Right lobe of liver (tissue), 6 donors: ENCODE measurements at regions not wholly inside any gene's neighbourhood (a gene's known extent, or its start where the extent isn't known, plus 50 kb on each side); places are given as distances from the start of the nearest gene placed in this dataset.
"Not testable (repeated sequence)": the region's sequence is repeated elsewhere in the genome, so short reads cannot be mapped to it uniquely, and the experiment has no call there.

ENCODE experiments used
- ATAC-seq, 4 donors: fragments of 200-7000 bp; cut with Tn5 transposase; one replicate each; pipeline ENCODE4 v1.9.1; 2020; ENCODE audit warnings: mild to moderate bottlenecking in 4 of 4, moderate library complexity in 4 of 4
- DNase-seq, 3 donors: peaks; one replicate each; pipeline ENCODE4 v3.0.0-alpha.2; 2020
- H3K27ac ChIP-seq, 3 donors: fragments of 200-600 bp; one replicate each; pipeline ENCODE4 v1.8.0; 2022
- H3K27me3 ChIP-seq, 2 donors: fragments of 200-600 bp; one replicate each; pipeline ENCODE4 v1.8.0; 2022
- H3K36me3 ChIP-seq, 4 donors: fragments of 200-600 bp; sonication (generic) in 1 of 4; one replicate each; pipeline versions ENCODE4 v1.5.1 to v1.8.0; 2017 to 2022; ENCODE audit warnings: control low read depth in 1 of 4
- H3K4me1 ChIP-seq, 4 donors: fragments of 200-600 bp; sonication (generic) in 1 of 4; one replicate each; pipeline versions ENCODE4 v1.5.1 to v1.8.0; 2017 to 2022; ENCODE audit warnings: control low read depth in 1 of 4
- H3K4me3 ChIP-seq, 3 donors: fragments of 200-600 bp; one replicate each; pipeline ENCODE4 v1.8.0; 2022
- H3K9me3 ChIP-seq, 4 donors: fragments of 200-600 bp; sonication (generic) in 1 of 4; one replicate each; pipeline versions ENCODE4 v1.5.1 to v1.8.0; 2017 to 2022; ENCODE audit warnings: control low read depth in 1 of 4
- POLR2A ChIP-seq: fragments of 450-650 bp; IDR thresholded peaks from one replicate; pipeline ENCODE4 v1.6.1; 2017; ENCODE audit warnings: antibody characterized with exemption, mild to moderate bottlenecking
- WGBS: methylation state at CpG from one replicate; pipeline ENCODE4 v1.1.6; 2018; ENCODE audit warnings: low coverage, low lambda C conversion rate; ENCODE audit not compliant: insufficient coverage; ENCODE audit errors: missing lambda C conversion rate; 5-methylcytosine and 5-hydroxymethylcytosine counted together
- intact Hi-C, 2 donors: fragments of 100-400 bp; cut with DNase I; formaldehyde crosslinking; loops; one replicate each; pipeline versions ENCODE4 v1.11.2 to v1.14.1; 2022
- TF ChIP-seq, protein P1 (sequence below), 4 donors: fragments of 200-600 bp in 3 of 4; fragments of 450-650 bp in 1 of 4; IDR thresholded peaks; one replicate each; pipeline versions ENCODE4 v1.5.1 to v1.8.0; 2016 to 2022; ENCODE audit warnings: antibody characterized with exemption in 4 of 4, mild to moderate bottlenecking in 2 of 4
- donor health status: DM: no; HTN: yes; CAD: no.
- donor health status: DM: no; HTN: no; CAD: no.
- donor health status: DM: no; HTN: no; CAD: no.
- donor health status: DM: no; HTN: yes; CAD: no.
- donor health status: DM: no; HTN: yes; CAD: no.

DNA sequence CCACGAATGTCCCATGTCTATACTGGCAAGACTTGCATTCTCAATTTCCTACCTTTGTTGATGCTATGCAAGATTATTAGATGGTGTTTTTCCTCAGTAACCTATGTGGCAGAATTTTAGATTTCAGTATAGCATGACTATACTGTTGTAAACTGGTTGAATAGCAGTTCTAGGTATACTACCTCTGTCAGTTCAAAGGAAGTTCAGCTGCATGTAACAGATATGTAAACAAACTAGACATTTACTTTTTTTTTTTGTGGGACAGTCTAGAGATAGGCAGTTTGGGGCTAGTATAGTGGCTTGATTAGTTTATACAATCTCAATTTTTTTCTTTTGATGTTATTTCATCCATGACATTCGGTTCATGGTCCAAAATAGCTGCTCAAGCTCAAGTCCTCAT is 97.6 kb upstream of the GRIN3A start:
- no peak overlapping the region for H3K4me3 ChIP-seq
- DNase-seq = no peak
- H3K27ac ChIP-seq = no peak overlapping the region
- no peak for ATAC-seq
- H3K4me1 ChIP-seq = no peaks in the 10 kb centered on the region
- H3K9me3 ChIP-seq = no peaks in the 10 kb centered on the region
- WGBS = 50% methylated on average over 1 of the region's 2 CpGs
- no peak for TF ChIP-seq POLR2A
- TF ChIP-seq, protein P1, sequence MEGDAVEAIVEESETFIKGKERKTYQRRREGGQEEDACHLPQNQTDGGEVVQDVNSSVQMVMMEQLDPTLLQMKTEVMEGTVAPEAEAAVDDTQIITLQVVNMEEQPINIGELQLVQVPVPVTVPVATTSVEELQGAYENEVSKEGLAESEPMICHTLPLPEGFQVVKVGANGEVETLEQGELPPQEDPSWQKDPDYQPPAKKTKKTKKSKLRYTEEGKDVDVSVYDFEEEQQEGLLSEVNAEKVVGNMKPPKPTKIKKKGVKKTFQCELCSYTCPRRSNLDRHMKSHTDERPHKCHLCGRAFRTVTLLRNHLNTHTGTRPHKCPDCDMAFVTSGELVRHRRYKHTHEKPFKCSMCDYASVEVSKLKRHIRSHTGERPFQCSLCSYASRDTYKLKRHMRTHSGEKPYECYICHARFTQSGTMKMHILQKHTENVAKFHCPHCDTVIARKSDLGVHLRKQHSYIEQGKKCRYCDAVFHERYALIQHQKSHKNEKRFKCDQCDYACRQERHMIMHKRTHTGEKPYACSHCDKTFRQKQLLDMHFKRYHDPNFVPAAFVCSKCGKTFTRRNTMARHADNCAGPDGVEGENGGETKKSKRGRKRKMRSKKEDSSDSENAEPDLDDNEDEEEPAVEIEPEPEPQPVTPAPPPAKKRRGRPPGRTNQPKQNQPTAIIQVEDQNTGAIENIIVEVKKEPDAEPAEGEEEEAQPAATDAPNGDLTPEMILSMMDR (IDR thresholded peaks at IDR 0.05) = no peak
- no peaks in the 10 kb centered on the region for H3K27me3 ChIP-seq
- intact Hi-C loops = no loop called here
- H3K36me3 ChIP-seq = no peaks in the 10 kb centered on the region

DNA sequence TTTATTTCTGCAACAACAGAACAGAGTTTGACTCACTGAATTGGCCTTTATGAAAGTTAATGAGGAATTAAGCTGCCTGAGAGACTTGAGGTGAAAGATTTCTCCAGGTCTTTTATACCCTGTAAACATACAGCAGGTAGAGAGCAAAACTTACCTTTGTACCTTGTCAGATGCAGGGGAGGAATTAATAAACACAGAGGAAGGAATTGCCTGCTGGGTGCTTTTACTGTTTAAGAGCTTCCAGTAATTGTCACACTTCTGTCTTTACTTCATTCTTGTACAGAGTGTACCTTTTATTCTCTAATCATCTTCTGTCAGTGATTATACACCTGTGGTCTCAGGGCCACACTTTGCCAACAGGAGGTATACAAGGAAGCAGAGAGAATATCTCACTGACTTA is 94.0 kb upstream of the GRIN3A start:
- Histone ChIP-seq H3K4me3 (no peak overlapping the region), H3K4me1 (no peaks in the 10 kb centered on the region), H3K36me3 (no peaks in the 10 kb centered on the region), H3K9me3 (no peaks in the 10 kb centered on the region), H3K27me3 (no peaks in the 10 kb centered on the region), H3K27ac (no peak overlapping the region)
- no peak for DNase-seq
- no peak for ATAC-seq
- intact Hi-C loops = no loop called here
- TF ChIP-seq, protein P1 (IDR thresholded peaks at IDR 0.05) = no peak
- TF ChIP-seq POLR2A = no peak

DNA sequence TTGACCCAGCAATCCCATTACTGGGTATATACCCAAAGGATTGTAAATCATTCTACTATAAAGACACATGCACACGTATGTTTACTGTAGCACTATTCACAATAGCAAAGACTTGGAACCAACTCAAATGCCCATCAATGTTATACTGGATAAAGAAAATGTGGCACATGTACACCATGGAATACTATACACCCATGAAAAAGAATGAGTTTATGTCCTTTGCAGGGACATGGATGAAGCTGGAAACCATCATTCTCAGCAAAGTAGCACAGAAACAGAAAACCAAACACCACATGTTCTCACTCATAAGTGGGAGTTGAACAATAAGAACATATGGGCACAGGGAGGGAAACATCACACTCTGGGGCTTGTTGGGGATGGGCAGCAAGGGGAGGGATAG is 83.0 kb upstream of the GRIN3A start:
- H3K36me3 ChIP-seq, ATAC-seq, H3K4me3 ChIP-seq, H3K9me3 ChIP-seq, DNase-seq, intact Hi-C loops, H3K27ac ChIP-seq, H3K27me3 ChIP-seq, H3K4me1 ChIP-seq: not testable (repeated sequence)
- WGBS = 100% methylated on average over 1 of the region's 1 CpG

DNA sequence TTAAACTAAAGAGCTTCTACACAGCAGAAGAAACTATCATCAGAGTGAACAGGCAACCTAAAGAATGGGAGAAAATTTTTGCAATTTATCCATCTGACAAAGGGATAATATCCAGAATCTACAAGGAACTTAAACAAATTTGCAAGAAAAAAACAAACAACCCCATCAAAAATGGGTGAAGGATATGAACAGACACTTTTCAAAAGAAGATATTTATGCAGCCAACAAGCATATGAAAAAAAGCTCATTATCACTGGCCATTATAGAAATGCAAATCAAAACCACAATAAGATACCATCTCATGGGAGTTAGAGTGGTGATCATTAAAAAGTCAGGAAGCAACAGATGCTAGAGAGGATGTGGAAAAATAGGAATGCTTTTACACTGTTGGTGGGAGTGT is 82.5 kb upstream of the GRIN3A start:
- not testable (repeated sequence) for H3K27ac ChIP-seq

DNA sequence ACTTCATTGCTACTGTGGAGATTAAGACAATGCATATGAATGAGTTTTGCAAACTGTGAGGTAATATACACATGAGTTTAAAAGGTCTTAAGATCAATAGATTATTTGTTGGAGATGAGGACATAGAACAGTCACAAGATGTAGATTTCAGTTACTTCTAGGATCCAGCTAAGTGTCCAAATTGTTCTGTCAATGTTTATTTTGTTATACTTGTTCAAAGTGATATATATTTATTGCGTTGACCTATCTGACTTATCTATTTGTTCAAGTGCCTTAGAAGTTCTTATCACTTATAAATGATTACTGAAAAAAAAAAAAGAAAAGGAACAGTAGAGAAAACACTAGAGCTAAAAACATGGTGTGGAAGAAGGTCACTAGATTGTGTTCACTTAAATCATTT is 75.6 kb upstream of the GRIN3A start:
- ATAC-seq (no peak), DNase-seq (no peak)
- Histone ChIP-seq H3K36me3 (no peaks in the 10 kb centered on the region), H3K9me3 (no peaks in the 10 kb centered on the region), H3K4me3 (no peak overlapping the region), H3K27me3 (no peaks in the 10 kb centered on the region), H3K4me1 (no peaks in the 10 kb centered on the region), H3K27ac (no peak overlapping the region)
- no peak for TF ChIP-seq POLR2A
- TF ChIP-seq, protein P1 (IDR thresholded peaks at IDR 0.05) = no peak
- intact Hi-C loops = no loop called here
- 92% methylated on average over 1 of the region's 1 CpG for whole genome bisulfite sequencing

More for the DNA sequence above, 82.5 kb upstream of the GRIN3A start:
- ATAC-seq, H3K9me3 ChIP-seq, intact Hi-C loops, H3K4me3 ChIP-seq, H3K4me1 ChIP-seq, H3K36me3 ChIP-seq, H3K27me3 ChIP-seq, DNase-seq: not testable (repeated sequence)

DNA sequence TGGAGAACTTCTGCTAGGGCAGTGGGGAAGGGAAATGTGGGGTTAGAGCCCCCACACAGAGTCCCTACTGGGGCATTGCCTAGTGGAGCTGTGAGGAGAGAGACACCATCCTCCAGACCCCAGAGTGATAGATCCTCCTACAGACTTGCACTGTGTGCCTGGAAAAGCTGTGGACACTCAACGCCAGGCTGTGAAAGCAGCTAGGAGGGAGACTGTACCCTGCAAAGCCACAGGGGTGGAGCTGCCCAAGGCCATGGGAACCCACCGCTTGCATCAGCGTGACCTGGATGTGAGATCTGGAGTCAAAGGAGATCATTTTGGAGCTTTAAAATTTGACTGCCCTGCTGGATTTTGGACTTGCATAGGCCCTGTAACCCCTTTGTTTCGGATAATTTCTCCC is 69.4 kb upstream of the GRIN3A start:
- H3K36me3 ChIP-seq, intact Hi-C loops, H3K27me3 ChIP-seq, DNase-seq, H3K9me3 ChIP-seq, H3K4me1 ChIP-seq, H3K4me3 ChIP-seq, ATAC-seq, H3K27ac ChIP-seq: not testable (repeated sequence)
- 50% methylated on average over 1 of the region's 4 CpGs for WGBS
